H9 (cell line): ENCODE measurements at regions not wholly inside any gene's neighbourhood (a gene's known extent, or its start where the extent isn't known, plus 50 kb on each side); places are given as distances from the start of the nearest gene placed in this dataset.
A peak's percentile ranks its signal among the peaks of the same experiment; 100 is the strongest.

Source experiments
- DNase-seq: peaks from one replicate; pipeline ENCODE4 v3.0.0-alpha.2; 2017
- H2AFZ ChIP-seq: one replicate; pipeline ENCODE4 v1.6.1; 2013; ENCODE audit warnings: mild to moderate bottlenecking, low read length, control low read depth, moderate library complexity
- H2AK5ac ChIP-seq: 2 replicates; pipeline ENCODE4 v1.6.1; 2013; ENCODE audit warnings: low read length, control low read depth, mixed read lengths; ENCODE audit not compliant: insufficient read length
- H2BK120ac ChIP-seq: one replicate; pipeline ENCODE4 v1.6.1; 2013; ENCODE audit warnings: low read depth, mild to moderate bottlenecking, low read length, control low read depth, inconsistent platforms; ENCODE audit not compliant: poor library complexity, severe bottlenecking
- H2BK12ac ChIP-seq: 2 replicates; pipeline ENCODE4 v1.6.1; 2013; ENCODE audit warnings: low read length, control low read depth, mixed read lengths, low read depth; ENCODE audit not compliant: insufficient read length
- H2BK15ac ChIP-seq: 2 replicates; pipeline ENCODE4 v1.6.1; 2013; ENCODE audit warnings: low read depth, low read length, control low read depth
- H2BK20ac ChIP-seq: one replicate; pipeline ENCODE4 v1.6.1; 2013; ENCODE audit warnings: low read depth, mild to moderate bottlenecking, low read length, control low read depth, inconsistent platforms; ENCODE audit not compliant: poor library complexity, severe bottlenecking
- H2BK5ac ChIP-seq: 2 replicates; pipeline ENCODE4 v1.6.1; 2013; ENCODE audit warnings: low read length, control low read depth, mixed read lengths; ENCODE audit not compliant: insufficient read length
- H3K14ac ChIP-seq: 2 replicates; pipeline ENCODE4 v1.6.1; 2013; ENCODE audit warnings: low read length, control low read depth; ENCODE audit not compliant: insufficient read depth
- H3K18ac ChIP-seq: 2 replicates; pipeline ENCODE4 v1.6.1; 2013; ENCODE audit warnings: low read depth, mild to moderate bottlenecking, mixed read lengths, low read length, control low read depth; ENCODE audit not compliant: insufficient read length
- H3K23ac ChIP-seq: 2 replicates; pipeline ENCODE4 v1.6.1; 2013; ENCODE audit warnings: low read length, control low read depth, mixed read lengths, low read depth; ENCODE audit not compliant: insufficient read length
- H3K23me2 ChIP-seq: 2 replicates; pipeline ENCODE4 v1.6.1; 2013; ENCODE audit warnings: low read depth, mild to moderate bottlenecking, mixed read lengths, low read length, control low read depth; ENCODE audit not compliant: insufficient read length, poor library complexity, severe bottlenecking
- H3K27ac ChIP-seq: 2 replicates; pipeline ENCODE4 v1.5.1; 2013; ENCODE audit warnings: low read length, control low read depth, mixed read lengths, low read depth; ENCODE audit not compliant: insufficient read length
- H3K27me3 ChIP-seq: 2 replicates; pipeline ENCODE4 v1.6.1; 2013; ENCODE audit warnings: low read length, control low read depth, inconsistent platforms; ENCODE audit not compliant: insufficient read depth
- H3K4ac ChIP-seq: 2 replicates; pipeline ENCODE4 v1.6.1; 2013; ENCODE audit warnings: low read depth, mild to moderate bottlenecking, control low read depth, inconsistent platforms, low read length, moderate library complexity
- H3K4me1 ChIP-seq: 2 replicates; pipeline ENCODE4 v1.6.1; 2013; ENCODE audit warnings: low read length, control low read depth, inconsistent platforms; ENCODE audit not compliant: insufficient read depth
- H3K4me2 ChIP-seq: 2 replicates; pipeline ENCODE4 v1.6.1; 2013; ENCODE audit warnings: low read length, control low read depth, mixed read lengths; ENCODE audit not compliant: insufficient read length, insufficient read depth
- H3K56ac ChIP-seq: 2 replicates; pipeline ENCODE4 v1.6.1; 2013; ENCODE audit warnings: low read depth, mild to moderate bottlenecking, mixed read lengths, low read length, control low read depth; ENCODE audit not compliant: insufficient read length
- H3K79me1 ChIP-seq: 2 replicates; pipeline ENCODE4 v1.6.1; 2013; ENCODE audit warnings: low read depth, mild to moderate bottlenecking, moderate library complexity, low read length, control low read depth, inconsistent platforms; ENCODE audit not compliant: insufficient read depth, poor library complexity, severe bottlenecking
- H3K79me2 ChIP-seq: 2 replicates; pipeline ENCODE4 v1.6.1; 2013; ENCODE audit warnings: low read length, control low read depth, inconsistent platforms; ENCODE audit not compliant: insufficient read depth
- H3K9ac ChIP-seq: 2 replicates; pipeline ENCODE4 v1.6.1; 2013; ENCODE audit warnings: low read length, control low read depth, mixed read lengths; ENCODE audit not compliant: insufficient read length; ENCODE audit errors: extremely low read depth
- H3K9me3 ChIP-seq: one replicate; pipeline ENCODE4 v1.6.1; 2013; ENCODE audit warnings: low read depth, low read length, inconsistent platforms; ENCODE audit not compliant: control insufficient read depth
- H3T11ph ChIP-seq: one replicate; pipeline ENCODE4 v1.6.1; 2013; ENCODE audit warnings: mild to moderate bottlenecking, low read length, control low read depth, inconsistent platforms
- H4K20me1 ChIP-seq: one replicate; pipeline ENCODE4 v1.6.1; 2013; ENCODE audit not compliant: control insufficient read depth, insufficient read length, insufficient read depth
- H4K5ac ChIP-seq: 2 replicates; pipeline ENCODE4 v1.6.1; 2013; ENCODE audit warnings: low read depth, mild to moderate bottlenecking, mixed read lengths, low read length, control low read depth; ENCODE audit not compliant: insufficient read length
- H4K8ac ChIP-seq: replicated peaks from 2 replicates; pipeline ENCODE4 v1.6.1; 2013; ENCODE audit warnings: low read length, control low read depth, mixed read lengths, low read depth; ENCODE audit not compliant: insufficient read length
- H4K91ac ChIP-seq: 2 replicates; pipeline ENCODE4 v1.6.1; 2013; ENCODE audit warnings: low read depth, mild to moderate bottlenecking, moderate library complexity, mixed read lengths, low read length, control low read depth; ENCODE audit not compliant: insufficient read length
- H3K27ac Mint-ChIP-seq, 3 experiments: 2 replicates in 2 of 3; 3 replicates in 1 of 3; pipeline ENCODE4 v1.8.0; 2020 to 2021; ENCODE audit warnings: mixed read lengths in 3 of 3, mild to moderate bottlenecking in 1 of 3, moderate library complexity in 1 of 3
- H3K27me3 Mint-ChIP-seq: 2 replicates; pipeline ENCODE4 v1.8.0; 2021; ENCODE audit warnings: low read depth, mild to moderate bottlenecking, moderate library complexity, mixed read lengths
- H3K36me3 Mint-ChIP-seq, 3 experiments: 2 replicates in 2 of 3; 3 replicates in 1 of 3; pipeline ENCODE4 v1.8.0; 2020 to 2021; ENCODE audit warnings: low read depth in 3 of 3, mixed read lengths in 3 of 3; ENCODE audit not compliant: insufficient read depth in 1 of 3
- H3K4me1 Mint-ChIP-seq, 2 experiments: 2 replicates each; pipeline ENCODE4 v1.8.0; 2020; ENCODE audit warnings: mixed read lengths in 2 of 2
- H3K4me3 Mint-ChIP-seq, 2 experiments: 2 replicates in 1 of 2; 3 replicates in 1 of 2; pipeline ENCODE4 v1.8.0; 2020 to 2021; ENCODE audit warnings: mild to moderate bottlenecking in 2 of 2, mixed read lengths in 2 of 2, moderate library complexity in 1 of 2
- H3K9me3 Mint-ChIP-seq, 2 experiments: 2 replicates in 1 of 2; 3 replicates in 1 of 2; pipeline ENCODE4 v1.8.0; 2020; ENCODE audit warnings: mild to moderate bottlenecking in 2 of 2, mixed read lengths in 2 of 2, moderate library complexity in 1 of 2
- CTCF ChIP-seq: fragments of 200-600 bp; sonication (generic); conservative IDR thresholded peaks from 3 replicates; pipeline ENCODE4 v1.8.0; 2021; ENCODE audit warnings: antibody characterized with exemption, mild to moderate bottlenecking
- WGBS: extraction: QIAGEN DNeasy Blood & Tissue Kit; methylation state at CpG from one replicate; pipeline ENCODE4 v1.1.7; 2013; ENCODE audit warnings: missing lambda C conversion rate, low lambda C conversion rate, mixed read lengths; ENCODE audit not compliant: insufficient read length; ENCODE audit errors: extremely low coverage; 5-methylcytosine and 5-hydroxymethylcytosine counted together

GRCh38 chr2:11901351-11902069, 155.1 kb downstream of the LPIN1 start:
- Histone ChIP-seq H3K4ac (no peak overlapping the region), H2BK20ac (no peak overlapping the region), H3K27me3 (no peaks in the 10 kb centered on the region; the same call in 1 of the 2 replicates), H3K27ac (no peak overlapping the region), H4K91ac (no peak overlapping the region), H3K4me1 (peaks cover 2% of the 10 kb centered on the region; the same call in 1 of the 2 replicates), H2BK15ac (no peak overlapping the region), H3K79me1 (no peaks in the 10 kb centered on the region), H3K9ac (no peak overlapping the region), H3K14ac (no peak overlapping the region), H3K4me2 (no peak overlapping the region), H4K5ac (no peak overlapping the region), H3K9me3 (no peaks in the 10 kb centered on the region), H3K56ac (no peak overlapping the region), H3K18ac (no peak overlapping the region), H2BK120ac (no peak overlapping the region), H2AFZ (no peak overlapping the region), H2AK5ac (no peak overlapping the region), H3K23ac (no peak overlapping the region), H4K20me1 (no peaks in the 10 kb centered on the region), H3T11ph (no peak overlapping the region), H2BK12ac (no peak overlapping the region), H3K23me2 (no peaks in the 10 kb centered on the region), H3K79me2 (no peaks in the 10 kb centered on the region), H2BK5ac (no peak overlapping the region), H4K8ac (no peak overlapping the region)
- Mint-ChIP-seq H3K4me1 (peaks cover 7 to 8% of the 10 kb centered on the region in 2 experiments), H3K27me3 (no peaks in the 10 kb centered on the region), H3K9me3 (no peaks in the 10 kb centered on the region), H3K4me3 (no peak overlapping the region), H3K27ac (no peak overlapping the region; a peak in 1 of 7 replicates), H3K36me3 (0 out of 7 replicates have a peak, but pooled peaks cover 0 to 1% (median 0%) of the 10 kb centered on the region in 3 experiments)
- TF ChIP-seq CTCF = no peak
- peak; percentile 51 for DNase-seq
- WGBS = no CpG with 5 or more reads among the region's 16 CpGs
